ENCODE measurements at regions not wholly inside any gene's neighbourhood (a gene's known extent, or its start where the extent isn't known, plus 50 kb on each side); places are given as distances from the start of the nearest gene placed in this dataset.

GRCh38 chr14:96625426-96625985, 123.3 kb downstream of the PAPOLA start:
- Histone ChIP-seq H2AFZ (peak overlapping the region; percentile 92), H3K4me1 (ENCODE audit: insufficient read depth) (no peaks in the 10 kb centered on the region), H3F3A (replicated peaks; ENCODE audit: low read depth) (no peaks in the 10 kb centered on the region), H3K79me2 (replicated peaks; ENCODE audit: insufficient read depth) (no peaks in the 10 kb centered on the region), H3K27ac (ENCODE audit: low read depth) (no peak overlapping the region), H4K20me1 (replicated peaks; ENCODE audit: insufficient read depth) (no peaks in the 10 kb centered on the region), H3K4me2 (no peak overlapping the region), H3K27me3 (ENCODE audit: insufficient read depth) (no peaks in the 10 kb centered on the region), H3K36me3 (ENCODE audit: insufficient read depth) (no peaks in the 10 kb centered on the region), H3K9me2 (ENCODE audit: insufficient read depth) (0 out of 2 replicates have a peak, but pooled peaks cover 7% of the 10 kb centered on the region), H3K4me3 (no peak overlapping the region)
- ATAC-seq (no peak), DNase-seq (ENCODE audit: low spot score) (no peak)
- Mint-ChIP-seq H3K27me3 (ENCODE audit: insufficient read depth, low read depth, poor library complexity) (no peaks in the 10 kb centered on the region), H3K9me3 (no peaks in the 10 kb centered on the region), H3K36me3 (ENCODE audit: low read depth) (no peaks in the 10 kb centered on the region), H3K4me3 (no peak overlapping the region), H3K27ac (no peak overlapping the region), H3K4me1 (peaks cover 4% of the 10 kb centered on the region)
- TF ChIP-seq STAT1 (IDR thresholded peaks at IDR 0.05; ENCODE audit: unreplicated experiment) (no peak), EZH2phosphoT487 (IDR thresholded peaks at IDR 0.05; ENCODE audit: unreplicated experiment) (no peak), ZNF331 (CRISPR knock-in tag; IDR thresholded peaks at IDR 0.05; ENCODE audit: low read depth) (no peak), EZH2 (IDR thresholded peaks at IDR 0.05; ENCODE audit: low read depth, unreplicated experiment) (no peak), JUNB (IDR thresholded peaks at IDR 0.05; ENCODE audit: unreplicated experiment) (no peak), REST (IDR thresholded peaks at IDR 0.05; ENCODE audit: unreplicated experiment) (no peak), CREB1 (CRISPR knock-in tag; IDR thresholded peaks at IDR 0.05; ENCODE audit: low read depth) (no peak), NANOG (IDR thresholded peaks at IDR 0.05; ENCODE audit: borderline replicate concordance) (no peak), ZNF114 (CRISPR knock-in tag; IDR thresholded peaks at IDR 0.05) (no peak), POLR2AphosphoS5 (IDR thresholded peaks at IDR 0.05; ENCODE audit: low read depth) (no peak), ETS1 (IDR thresholded peaks at IDR 0.05) (no peak)
- TF ChIP-seq, protein P1, sequence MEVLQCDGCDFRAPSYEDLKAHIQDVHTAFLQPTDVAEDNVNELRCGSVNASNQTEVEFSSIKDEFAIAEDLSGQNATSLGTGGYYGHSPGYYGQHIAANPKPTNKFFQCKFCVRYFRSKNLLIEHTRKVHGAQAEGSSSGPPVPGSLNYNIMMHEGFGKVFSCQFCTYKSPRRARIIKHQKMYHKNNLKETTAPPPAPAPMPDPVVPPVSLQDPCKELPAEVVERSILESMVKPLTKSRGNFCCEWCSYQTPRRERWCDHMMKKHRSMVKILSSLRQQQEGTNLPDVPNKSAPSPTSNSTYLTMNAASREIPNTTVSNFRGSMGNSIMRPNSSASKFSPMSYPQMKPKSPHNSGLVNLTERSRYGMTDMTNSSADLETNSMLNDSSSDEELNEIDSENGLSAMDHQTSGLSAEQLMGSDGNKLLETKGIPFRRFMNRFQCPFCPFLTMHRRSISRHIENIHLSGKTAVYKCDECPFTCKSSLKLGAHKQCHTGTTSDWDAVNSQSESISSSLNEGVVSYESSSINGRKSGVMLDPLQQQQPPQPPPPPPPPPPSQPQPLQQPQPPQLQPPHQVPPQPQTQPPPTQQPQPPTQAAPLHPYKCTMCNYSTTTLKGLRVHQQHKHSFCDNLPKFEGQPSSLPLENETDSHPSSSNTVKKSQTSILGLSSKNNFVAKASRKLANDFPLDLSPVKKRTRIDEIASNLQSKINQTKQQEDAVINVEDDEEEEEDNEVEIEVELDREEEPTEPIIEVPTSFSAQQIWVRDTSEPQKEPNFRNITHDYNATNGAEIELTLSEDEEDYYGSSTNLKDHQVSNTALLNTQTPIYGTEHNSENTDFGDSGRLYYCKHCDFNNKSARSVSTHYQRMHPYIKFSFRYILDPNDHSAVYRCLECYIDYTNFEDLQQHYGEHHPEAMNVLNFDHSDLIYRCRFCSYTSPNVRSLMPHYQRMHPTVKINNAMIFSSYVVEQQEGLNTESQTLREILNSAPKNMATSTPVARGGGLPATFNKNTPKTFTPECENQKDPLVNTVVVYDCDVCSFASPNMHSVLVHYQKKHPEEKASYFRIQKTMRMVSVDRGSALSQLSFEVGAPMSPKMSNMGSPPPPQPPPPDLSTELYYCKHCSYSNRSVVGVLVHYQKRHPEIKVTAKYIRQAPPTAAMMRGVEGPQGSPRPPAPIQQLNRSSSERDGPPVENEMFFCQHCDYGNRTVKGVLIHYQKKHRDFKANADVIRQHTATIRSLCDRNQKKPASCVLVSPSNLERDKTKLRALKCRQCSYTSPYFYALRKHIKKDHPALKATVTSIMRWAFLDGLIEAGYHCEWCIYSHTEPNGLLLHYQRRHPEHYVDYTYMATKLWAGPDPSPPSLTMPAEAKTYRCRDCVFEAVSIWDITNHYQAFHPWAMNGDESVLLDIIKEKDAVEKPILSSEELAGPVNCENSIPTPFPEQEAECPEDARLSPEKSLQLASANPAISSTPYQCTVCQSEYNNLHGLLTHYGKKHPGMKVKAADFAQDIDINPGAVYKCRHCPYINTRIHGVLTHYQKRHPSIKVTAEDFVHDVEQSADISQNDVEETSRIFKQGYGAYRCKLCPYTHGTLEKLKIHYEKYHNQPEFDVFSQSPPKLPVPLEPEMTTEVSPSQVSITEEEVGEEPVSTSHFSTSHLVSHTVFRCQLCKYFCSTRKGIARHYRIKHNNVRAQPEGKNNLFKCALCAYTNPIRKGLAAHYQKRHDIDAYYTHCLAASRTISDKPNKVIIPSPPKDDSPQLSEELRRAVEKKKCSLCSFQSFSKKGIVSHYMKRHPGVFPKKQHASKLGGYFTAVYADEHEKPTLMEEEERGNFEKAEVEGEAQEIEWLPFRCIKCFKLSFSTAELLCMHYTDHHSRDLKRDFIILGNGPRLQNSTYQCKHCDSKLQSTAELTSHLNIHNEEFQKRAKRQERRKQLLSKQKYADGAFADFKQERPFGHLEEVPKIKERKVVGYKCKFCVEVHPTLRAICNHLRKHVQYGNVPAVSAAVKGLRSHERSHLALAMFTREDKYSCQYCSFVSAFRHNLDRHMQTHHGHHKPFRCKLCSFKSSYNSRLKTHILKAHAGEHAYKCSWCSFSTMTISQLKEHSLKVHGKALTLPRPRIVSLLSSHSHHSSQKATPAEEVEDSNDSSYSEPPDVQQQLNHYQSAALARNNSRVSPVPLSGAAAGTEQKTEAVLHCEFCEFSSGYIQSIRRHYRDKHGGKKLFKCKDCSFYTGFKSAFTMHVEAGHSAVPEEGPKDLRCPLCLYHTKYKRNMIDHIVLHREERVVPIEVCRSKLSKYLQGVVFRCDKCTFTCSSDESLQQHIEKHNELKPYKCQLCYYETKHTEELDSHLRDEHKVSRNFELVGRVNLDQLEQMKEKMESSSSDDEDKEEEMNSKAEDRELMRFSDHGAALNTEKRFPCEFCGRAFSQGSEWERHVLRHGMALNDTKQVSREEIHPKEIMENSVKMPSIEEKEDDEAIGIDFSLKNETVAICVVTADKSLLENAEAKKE (CRISPR knock-in tag; IDR thresholded peaks at IDR 0.05), result no peak

Measured in GM23338 (cell line).